Body of pancreas (tissue), 4 donors: ENCODE measurements at regions not wholly inside any gene's neighbourhood (a gene's known extent, or its start where the extent isn't known, plus 50 kb on each side); places are given as distances from the start of the nearest gene placed in this dataset.
"Not testable (repeated sequence)": the region's sequence is repeated elsewhere in the genome, so short reads cannot be mapped to it uniquely, and the experiment has no call there.

Experiments
- POLR2A ChIP-seq, 3 donors: fragments of 450-650 bp; IDR thresholded peaks; one replicate each; pipeline ENCODE4 v1.6.1; 2016; ENCODE audit warnings: antibody characterized with exemption in 3 of 3, mild to moderate bottlenecking in 2 of 3
- TF ChIP-seq, protein P1 (sequence below), 7 experiments: fragments of 450-650 bp in 4 of 7; fragments of 200-600 bp in 3 of 7; sonication (generic) in 3 of 7; IDR thresholded peaks; one replicate each; pipeline ENCODE4 v1.5.1; 2016 to 2019; ENCODE audit warnings: antibody characterized with exemption in 7 of 7

- TF ChIP-seq, protein P1, sequence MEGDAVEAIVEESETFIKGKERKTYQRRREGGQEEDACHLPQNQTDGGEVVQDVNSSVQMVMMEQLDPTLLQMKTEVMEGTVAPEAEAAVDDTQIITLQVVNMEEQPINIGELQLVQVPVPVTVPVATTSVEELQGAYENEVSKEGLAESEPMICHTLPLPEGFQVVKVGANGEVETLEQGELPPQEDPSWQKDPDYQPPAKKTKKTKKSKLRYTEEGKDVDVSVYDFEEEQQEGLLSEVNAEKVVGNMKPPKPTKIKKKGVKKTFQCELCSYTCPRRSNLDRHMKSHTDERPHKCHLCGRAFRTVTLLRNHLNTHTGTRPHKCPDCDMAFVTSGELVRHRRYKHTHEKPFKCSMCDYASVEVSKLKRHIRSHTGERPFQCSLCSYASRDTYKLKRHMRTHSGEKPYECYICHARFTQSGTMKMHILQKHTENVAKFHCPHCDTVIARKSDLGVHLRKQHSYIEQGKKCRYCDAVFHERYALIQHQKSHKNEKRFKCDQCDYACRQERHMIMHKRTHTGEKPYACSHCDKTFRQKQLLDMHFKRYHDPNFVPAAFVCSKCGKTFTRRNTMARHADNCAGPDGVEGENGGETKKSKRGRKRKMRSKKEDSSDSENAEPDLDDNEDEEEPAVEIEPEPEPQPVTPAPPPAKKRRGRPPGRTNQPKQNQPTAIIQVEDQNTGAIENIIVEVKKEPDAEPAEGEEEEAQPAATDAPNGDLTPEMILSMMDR (IDR thresholded peaks at IDR 0.05), result not testable (repeated sequence)
- not testable (repeated sequence) for TF ChIP-seq POLR2A (IDR thresholded peaks at IDR 0.05)
Observed at GRCh38 chr1:81504820-81505219, 295.9 kb upstream of the ADGRL2 start.
